Erythroblast (primary cell): ENCODE measurements at regions not wholly inside any gene's neighbourhood (a gene's known extent, or its start where the extent isn't known, plus 50 kb on each side); places are given as distances from the start of the nearest gene placed in this dataset.

Experiments
- GATA1 ChIP-seq: IDR thresholded peaks from 2 replicates; pipeline ENCODE4 v1.6.1; 2011; ENCODE audit warnings: low read depth, mild to moderate bottlenecking, control low read depth, low read length, moderate library complexity
- POLR2A ChIP-seq: IDR thresholded peaks from 2 replicates; pipeline ENCODE4 v1.6.1; 2011; ENCODE audit warnings: mild to moderate bottlenecking, low read length

DNA sequence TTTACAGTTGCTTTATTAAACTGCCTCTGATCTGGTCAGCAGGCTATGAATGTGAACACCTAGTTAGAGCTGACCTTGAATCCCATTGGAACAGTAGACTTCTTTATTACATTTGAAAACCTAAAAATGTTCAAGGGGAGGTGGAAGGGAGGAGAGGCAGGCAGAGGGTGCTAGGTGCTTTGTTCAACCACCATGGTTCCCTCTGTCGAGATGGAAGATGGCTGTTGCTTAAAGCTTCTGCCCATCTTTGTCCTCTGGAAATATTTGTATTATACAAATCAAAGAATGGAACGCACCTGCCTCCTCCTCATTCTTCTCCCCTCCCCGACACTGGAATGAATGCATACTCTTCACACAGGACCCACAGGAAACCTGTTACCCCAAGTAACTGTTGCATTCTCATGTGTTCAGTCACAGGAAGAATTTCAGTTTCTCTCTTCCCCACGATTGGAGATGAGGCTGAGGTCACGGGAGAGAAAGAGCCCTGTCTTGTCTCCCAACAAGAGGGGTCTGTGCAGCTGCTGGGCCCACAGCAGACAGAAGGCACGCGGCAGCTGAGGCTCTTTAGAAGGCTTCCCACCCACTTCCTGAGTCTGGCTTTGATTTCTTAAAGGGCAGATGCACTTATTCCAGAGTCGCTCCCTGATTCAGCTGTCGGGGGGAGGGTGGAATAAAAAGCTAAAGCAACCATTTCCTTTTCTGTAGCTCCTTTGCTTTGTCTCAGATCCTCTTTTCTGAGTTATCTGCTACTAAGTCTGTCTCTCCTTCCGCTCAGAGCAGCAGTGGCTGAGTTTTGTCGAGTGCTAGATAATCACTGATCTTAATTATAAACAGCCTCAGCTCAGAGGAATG is 217.9 kb upstream of the BTG1 start:
- TF ChIP-seq POLR2A: no peak
- TF ChIP-seq GATA1: no peak
